ENCODE measurements at regions not wholly inside any gene's neighbourhood (a gene's known extent, or its start where the extent isn't known, plus 50 kb on each side); places are given as distances from the start of the nearest gene placed in this dataset.

DNA sequence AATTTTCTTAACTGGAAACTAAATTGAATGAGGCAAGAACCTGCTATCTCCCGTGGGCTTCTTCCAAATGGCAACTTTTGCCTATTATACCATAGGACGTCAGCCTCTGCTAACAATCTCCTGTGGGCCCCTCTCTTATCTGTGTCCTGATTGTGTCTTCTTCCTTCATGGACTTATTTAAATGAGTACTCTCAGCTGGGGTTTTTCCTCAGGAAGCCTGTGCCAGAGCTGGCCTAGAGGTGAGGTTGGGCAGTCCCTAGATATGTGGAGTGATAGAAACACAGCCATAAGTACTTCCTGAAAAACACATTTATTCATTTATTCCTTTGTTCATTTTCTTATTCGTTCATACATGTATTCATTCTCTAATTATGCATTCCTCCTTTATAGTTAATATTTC is 712.5 kb upstream of the SLIT2 start:
- intact Hi-C loops (cut with DNase I): no loop called here
- FAIRE-seq (no peak), ATAC-seq (no peak), DNase-seq (no peak)
- Histone ChIP-seq H3K4me1 (no peaks in the 10 kb centered on the region), H3K4me3 (no peak overlapping the region), H3K9me3 (no peaks in the 10 kb centered on the region), H3K27ac (no peak overlapping the region), H3K27me3 (no peaks in the 10 kb centered on the region), H3K36me3 (no peaks in the 10 kb centered on the region)
- WGBS, 2 donors: 46 to 65% methylated on average over 3 of the region's 3 CpGs
- no peak for TF ChIP-seq CTCF (IDR thresholded peaks at IDR 0.05)

GRCh38 chr4:19534159-19534558 is 717.5 kb upstream of the SLIT2 start:
- DNase-seq (no peak), FAIRE-seq (no peak), ATAC-seq (no peak)
- Histone ChIP-seq H3K9me3 (no peaks in the 10 kb centered on the region), H3K27ac (no peak overlapping the region), H3K4me3 (no peak overlapping the region), H3K27me3 (no peaks in the 10 kb centered on the region), H3K36me3 (no peaks in the 10 kb centered on the region), H3K4me1 (no peaks in the 10 kb centered on the region)
- no peak for TF ChIP-seq CTCF (IDR thresholded peaks at IDR 0.05)
- WGBS, 2 donors: 74 to 89% methylated on average over 3 of the region's 3 CpGs
- intact Hi-C loops (cut with DNase I): no loop called here

DNA sequence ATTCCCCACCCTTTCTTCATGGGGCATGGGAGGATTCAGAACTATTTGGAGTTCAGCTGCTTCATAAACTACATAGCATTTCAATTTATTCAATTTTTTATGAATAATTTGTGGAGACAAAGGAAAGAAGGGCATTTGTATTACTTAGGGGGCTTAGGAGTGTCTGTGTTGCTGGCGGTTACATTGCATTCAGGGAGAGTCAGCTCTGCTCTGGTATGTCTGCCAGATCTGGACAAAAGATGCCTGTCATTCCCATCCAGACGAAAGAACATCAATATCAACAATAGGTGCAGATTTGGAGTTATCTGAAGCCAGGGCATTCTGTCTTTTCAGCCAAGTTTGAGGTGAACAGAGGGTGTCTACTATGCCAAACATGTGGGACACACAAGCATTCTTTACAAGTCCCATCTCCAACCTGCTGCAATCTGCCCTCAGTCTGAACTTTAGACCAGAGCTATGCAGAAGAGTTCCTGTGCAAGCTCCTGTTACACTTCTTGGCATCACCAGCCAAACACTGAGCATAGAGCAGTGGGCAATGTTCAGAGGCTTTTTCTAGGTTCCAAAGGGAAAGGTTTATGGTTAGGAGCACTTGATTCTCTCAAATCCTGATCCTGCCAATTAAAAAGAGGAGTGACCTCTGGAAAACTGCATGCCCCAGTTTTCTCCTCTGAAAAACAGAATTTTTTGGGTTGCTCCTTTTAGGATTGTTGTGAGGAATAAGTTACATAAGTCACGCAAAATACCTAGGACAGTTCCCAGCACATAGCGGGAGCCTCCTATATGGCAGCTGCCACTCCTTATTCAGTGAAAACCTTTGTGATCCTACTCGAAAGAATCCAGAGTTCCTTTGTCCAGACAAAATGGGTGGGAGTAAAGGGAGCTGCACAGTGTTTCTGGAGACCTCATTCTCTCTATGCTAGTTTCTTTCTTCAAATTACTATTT is 719.5 kb upstream of the SLIT2 start:
- 59 to 71% methylated on average over 5 of the region's 5 CpGs for WGBS, 2 donors
- no peaks in the 10 kb centered on the region for H3K9me3 ChIP-seq
- intact Hi-C loops (cut with DNase I): no loop called here
- FAIRE-seq (no peak), DNase-seq (no peak), ATAC-seq (no peak)
- no peak overlapping the region for H3K4me3 ChIP-seq
- TF ChIP-seq CTCF (IDR thresholded peaks at IDR 0.05): no peak
- no peaks in the 10 kb centered on the region for H3K27me3 ChIP-seq
- no peaks in the 10 kb centered on the region for H3K36me3 ChIP-seq
- H3K27ac ChIP-seq: no peak overlapping the region
- H3K4me1 ChIP-seq: no peaks in the 10 kb centered on the region

DNA sequence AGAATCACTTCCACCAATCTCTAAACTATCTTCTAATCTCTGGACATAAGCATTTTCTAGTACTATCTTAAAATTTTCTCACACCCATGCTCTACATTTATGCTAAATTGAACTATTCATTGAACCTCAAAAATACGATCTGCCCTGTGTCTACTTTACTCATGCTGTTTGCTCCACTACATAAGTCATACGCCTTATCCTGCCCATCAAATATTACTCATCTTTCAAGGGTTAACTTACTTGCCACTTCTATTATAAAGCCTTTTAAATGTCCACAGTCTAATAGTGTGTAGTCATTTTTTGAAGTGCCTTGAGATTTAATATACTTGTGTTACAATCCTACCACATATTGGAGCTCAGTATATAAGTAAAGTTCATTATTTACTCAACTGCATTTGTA is 727.7 kb upstream of the SLIT2 start:
- no peak for TF ChIP-seq CTCF (IDR thresholded peaks at IDR 0.05)
- Histone ChIP-seq H3K9me3 (no peaks in the 10 kb centered on the region), H3K4me1 (no peaks in the 10 kb centered on the region), H3K4me3 (no peak overlapping the region), H3K27me3 (no peaks in the 10 kb centered on the region), H3K27ac (no peak overlapping the region), H3K36me3 (no peaks in the 10 kb centered on the region)
- FAIRE-seq: no peak
- ATAC-seq: no peak
- 63 to 83% methylated on average over 2 of the region's 2 CpGs for WGBS, 2 donors
- intact Hi-C loops (cut with DNase I): no loop called here
- DNase-seq: no peak

DNA sequence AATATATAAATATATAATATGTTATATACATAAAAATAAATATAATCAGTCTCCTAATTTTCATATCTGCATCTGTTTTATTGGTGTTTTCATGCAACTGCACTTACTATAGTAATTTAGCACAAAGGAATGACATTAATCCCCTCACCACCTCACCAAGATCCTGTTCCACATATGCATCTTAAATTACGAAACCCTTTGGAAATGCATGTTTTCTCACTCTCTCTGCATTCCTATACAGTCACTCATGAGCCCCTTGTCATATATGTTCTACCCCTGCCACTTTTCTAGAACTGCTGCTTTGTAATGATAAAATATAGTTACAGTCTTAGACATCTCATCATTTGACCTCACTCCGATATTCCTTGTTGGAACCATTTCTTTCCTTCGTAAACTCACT is 728.7 kb upstream of the SLIT2 start:
- DNase-seq (no peak), FAIRE-seq (no peak), ATAC-seq (no peak)
- intact Hi-C loops (cut with DNase I): no loop called here
- no peak overlapping the region for H3K4me3 ChIP-seq
- no peaks in the 10 kb centered on the region for H3K9me3 ChIP-seq
- no peaks in the 10 kb centered on the region for H3K36me3 ChIP-seq
- H3K4me1 ChIP-seq: no peaks in the 10 kb centered on the region
- TF ChIP-seq CTCF (IDR thresholded peaks at IDR 0.05): no peak
- no peak overlapping the region for H3K27ac ChIP-seq
- WGBS, 2 donors: 79 to 87% methylated on average over 3 of the region's 3 CpGs
- H3K27me3 ChIP-seq: no peaks in the 10 kb centered on the region
